ENCODE measurements at regions not wholly inside any gene's neighbourhood (a gene's known extent, or its start where the extent isn't known, plus 50 kb on each side); places are given as distances from the start of the nearest gene placed in this dataset.

DNA sequence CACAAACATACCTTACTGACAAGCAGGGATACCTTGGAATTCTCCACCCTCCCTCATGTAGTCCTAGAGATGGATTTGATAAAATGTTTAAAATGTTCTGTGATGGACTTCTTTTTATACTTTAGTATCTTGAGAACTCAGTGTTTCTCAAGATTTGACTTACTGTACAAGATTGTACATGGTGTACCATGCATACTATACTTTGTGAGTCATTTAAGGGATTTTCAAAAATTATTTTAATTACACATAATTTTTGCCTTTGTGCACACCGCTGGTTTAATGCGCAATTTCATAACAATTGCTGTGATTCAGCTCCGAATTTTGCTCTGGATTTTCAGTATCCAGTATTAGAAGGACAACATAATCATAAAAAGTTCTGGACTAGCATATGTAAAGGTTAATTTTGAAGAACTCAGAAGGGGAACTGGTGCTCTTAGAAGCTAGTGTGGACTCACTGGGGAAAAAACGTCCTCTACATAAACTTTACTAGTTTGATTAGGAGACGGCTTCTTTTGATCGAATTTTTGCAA lies 78.6 kb upstream of the ACSL3 start:
- Mint-ChIP-seq H3K9me3 (no peaks in the 10 kb centered on the region), H3K27ac (no peak overlapping the region), H3K36me3 (ENCODE audit: low read depth) (no peaks in the 10 kb centered on the region), H3K4me3 (no peak overlapping the region), H3K27me3 (ENCODE audit: insufficient read depth) (peaks cover 13% of the 10 kb centered on the region), H3K4me1 (ENCODE audit: low read depth) (no peaks in the 10 kb centered on the region)
- intact Hi-C loops (cut with micrococcal nuclease), result no loop called here
- DNase-seq (ENCODE audit: low spot score), result no peak

DNA sequence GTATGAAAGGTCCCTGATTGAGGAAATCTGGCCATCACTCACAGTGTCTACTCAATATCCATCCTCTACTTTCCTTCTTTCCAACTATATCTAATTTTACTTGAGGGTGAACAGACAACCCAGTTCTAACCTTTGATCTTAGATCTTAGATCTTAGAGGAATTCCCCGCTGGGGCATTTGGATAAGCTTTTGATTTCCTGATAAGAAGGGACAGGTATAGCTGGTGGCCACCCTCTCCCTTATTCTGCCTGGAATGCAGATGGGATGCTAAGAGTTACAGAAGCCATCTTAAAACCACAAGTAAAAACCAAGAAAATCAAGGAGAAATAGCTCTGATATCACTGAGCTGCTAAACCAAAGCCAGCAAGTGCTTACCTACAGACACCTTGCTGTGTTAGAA lies 77.2 kb upstream of the ACSL3 start:
- intact Hi-C loops (cut with micrococcal nuclease), result no loop called here
- Mint-ChIP-seq H3K36me3 (ENCODE audit: low read depth) (no peaks in the 10 kb centered on the region), H3K27me3 (ENCODE audit: insufficient read depth) (peaks cover 16% of the 10 kb centered on the region), H3K9me3 (no peaks in the 10 kb centered on the region), H3K4me1 (ENCODE audit: low read depth) (no peaks in the 10 kb centered on the region), H3K27ac (no peak overlapping the region), H3K4me3 (no peak overlapping the region)
- DNase-seq (ENCODE audit: low spot score), result no peak

DNA sequence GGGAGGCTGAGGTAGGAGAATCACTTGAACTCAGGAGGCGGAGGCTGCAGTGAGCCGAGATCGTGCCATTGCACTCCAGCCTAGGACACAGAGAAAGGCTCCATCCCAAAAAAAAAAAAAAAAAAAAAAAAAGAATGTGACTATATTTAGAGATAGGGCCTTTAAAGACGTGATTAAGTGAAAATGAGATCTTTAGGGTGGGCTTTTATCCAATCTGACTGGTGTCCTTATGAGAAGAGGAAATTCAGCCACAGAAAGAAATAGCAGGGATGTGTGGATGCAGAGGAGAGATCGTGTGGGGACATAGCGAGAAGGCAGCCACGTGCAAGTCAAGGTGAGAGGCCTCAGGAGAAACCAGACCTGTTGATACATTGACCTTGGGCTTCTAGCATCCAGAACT lies 69.9 kb upstream of the ACSL3 start:
- no peak for DNase-seq (ENCODE audit: low spot score)
- H3K4me3 Mint-ChIP-seq, result no peak overlapping the region

DNA sequence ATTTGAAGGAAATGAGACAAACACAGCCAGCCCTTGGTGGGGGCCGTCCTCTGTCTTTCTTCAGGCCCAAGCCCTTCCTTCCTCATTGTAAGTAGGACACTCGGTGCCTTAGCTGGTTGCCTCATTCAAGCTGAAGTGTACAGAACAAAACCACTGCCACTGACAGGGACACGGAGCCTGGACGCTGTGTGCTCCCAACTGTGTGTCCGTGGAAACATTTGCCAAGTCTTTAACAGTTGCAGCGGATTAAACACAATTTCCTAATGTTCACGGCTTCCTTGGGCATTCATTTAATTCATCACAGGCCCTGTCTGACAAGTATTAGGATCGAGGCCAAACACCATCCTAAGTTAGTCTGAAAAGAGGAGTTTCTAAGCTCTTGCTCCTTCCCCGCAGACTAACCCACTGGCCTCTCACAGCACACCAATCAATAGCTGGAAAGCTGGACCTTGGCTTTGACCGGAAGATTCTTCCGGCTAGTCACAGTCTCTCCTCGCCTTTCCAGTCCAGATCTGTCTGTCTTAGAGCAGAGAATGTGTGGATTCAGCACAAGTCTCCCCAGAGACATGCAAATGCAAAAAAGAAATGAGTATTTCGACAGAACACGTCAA lies 68.7 kb upstream of the ACSL3 start:
- intact Hi-C loops (cut with micrococcal nuclease), result no loop called here
- Mint-ChIP-seq H3K4me3 (no peak overlapping the region), H3K27me3 (ENCODE audit: insufficient read depth) (peaks cover 20% of the 10 kb centered on the region), H3K4me1 (ENCODE audit: low read depth) (peaks cover 14% of the 10 kb centered on the region), H3K27ac (no peak overlapping the region), H3K36me3 (ENCODE audit: low read depth) (no peaks in the 10 kb centered on the region), H3K9me3 (no peaks in the 10 kb centered on the region)
- DNase-seq (ENCODE audit: low spot score), result no peak

More for the DNA sequence above, 69.9 kb upstream of the ACSL3 start:
- H3K27me3 Mint-ChIP-seq (ENCODE audit: insufficient read depth), result peaks cover 18% of the 10 kb centered on the region
- intact Hi-C loops (cut with micrococcal nuclease), result no loop called here
- peaks cover 14% of the 10 kb centered on the region for H3K4me1 Mint-ChIP-seq (ENCODE audit: low read depth)
- H3K27ac Mint-ChIP-seq, result no peak overlapping the region
- H3K9me3 Mint-ChIP-seq, result no peaks in the 10 kb centered on the region
- no peaks in the 10 kb centered on the region for H3K36me3 Mint-ChIP-seq (ENCODE audit: low read depth)

DNA sequence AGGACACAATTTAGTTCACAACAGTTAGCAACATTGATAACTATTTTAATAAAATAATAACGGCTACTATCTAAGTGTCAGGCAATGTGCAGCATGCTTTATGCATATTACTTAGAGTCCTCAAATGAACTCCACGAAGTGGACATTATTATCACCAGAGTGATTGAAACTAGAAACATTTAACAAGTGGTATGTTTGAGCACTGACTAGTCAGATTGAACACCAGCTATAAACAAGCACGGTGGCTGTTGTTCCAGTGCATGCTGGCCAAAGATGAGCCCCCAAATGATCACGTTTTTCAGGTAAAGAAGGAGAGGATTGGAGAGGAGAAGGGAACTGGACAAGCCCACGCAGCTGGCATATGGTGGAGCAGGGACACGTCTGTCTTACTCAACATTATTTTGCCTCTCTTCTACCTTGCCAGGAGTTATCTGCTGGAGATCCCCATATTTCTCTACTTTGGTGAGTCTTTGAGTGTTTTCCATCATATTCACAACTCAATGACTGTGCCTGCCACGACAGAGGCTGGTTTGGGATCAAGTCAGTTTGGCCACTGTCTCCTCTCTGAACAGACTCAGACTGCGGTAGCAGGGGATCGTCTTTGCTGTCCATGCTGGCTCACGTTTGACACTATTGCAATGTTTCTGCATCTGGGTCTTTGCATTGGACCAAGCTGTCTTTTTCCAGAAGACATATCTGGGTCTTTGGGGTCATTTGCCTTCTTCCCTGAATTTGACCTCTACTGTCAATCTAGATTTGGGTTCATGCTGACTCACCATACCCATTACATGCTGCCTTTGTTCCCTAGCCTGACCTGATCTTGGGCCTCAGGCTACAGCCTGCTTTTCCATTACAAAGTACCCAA lies 66.0 kb upstream of the ACSL3 start:
- H3K9me3 Mint-ChIP-seq, result no peaks in the 10 kb centered on the region
- no peak for DNase-seq (ENCODE audit: low spot score)
- intact Hi-C loops (cut with micrococcal nuclease), result no loop called here
- no peaks in the 10 kb centered on the region for H3K36me3 Mint-ChIP-seq (ENCODE audit: low read depth)
- H3K27ac Mint-ChIP-seq, result no peak overlapping the region
- H3K27me3 Mint-ChIP-seq (ENCODE audit: insufficient read depth), result peaks cover 16% of the 10 kb centered on the region
- H3K4me1 Mint-ChIP-seq (ENCODE audit: low read depth), result peaks cover 2% of the 10 kb centered on the region
- H3K4me3 Mint-ChIP-seq, result no peak overlapping the region

DNA sequence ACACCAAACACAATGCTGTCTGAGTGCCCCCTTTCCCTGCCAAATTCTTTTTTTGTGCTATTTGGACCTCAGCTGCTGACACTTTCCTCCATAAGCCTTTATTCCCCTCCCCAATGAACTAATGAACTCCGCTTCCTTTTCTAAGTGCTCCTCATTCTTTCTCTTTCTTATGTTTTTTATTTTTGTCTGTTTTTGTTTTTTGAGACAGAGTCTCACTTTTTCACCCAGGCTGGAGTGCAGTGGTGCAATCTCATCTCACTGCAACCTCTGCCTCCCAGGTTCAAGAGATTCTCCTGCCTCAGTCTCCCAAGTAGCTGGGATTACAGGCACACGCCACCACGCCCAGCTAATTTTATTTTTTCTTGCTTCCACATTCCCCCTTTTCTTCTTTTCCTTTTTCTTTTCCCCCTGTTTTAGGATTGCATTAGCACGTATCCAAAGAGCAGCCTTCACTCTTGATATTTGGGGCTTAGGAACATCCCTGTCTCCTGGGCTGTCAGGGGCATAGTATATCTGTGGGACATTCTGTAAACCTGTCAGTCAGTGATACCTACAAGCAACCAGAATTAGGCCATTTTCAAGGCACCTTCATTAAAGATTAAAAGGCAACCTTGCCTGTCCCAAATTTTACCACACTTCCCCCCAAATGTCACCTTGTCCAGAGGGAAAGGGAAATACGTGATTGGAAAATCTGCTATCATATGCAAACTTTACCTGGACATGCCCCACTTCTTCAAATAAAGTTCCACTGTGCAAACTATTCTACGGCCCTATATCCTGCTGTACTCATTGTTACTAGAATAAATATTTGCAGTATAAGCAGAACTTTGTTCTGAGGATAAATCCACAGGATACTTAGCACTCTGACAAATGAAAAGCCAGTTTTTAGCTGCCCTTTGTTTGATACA lies 65.1 kb upstream of the ACSL3 start:
- Mint-ChIP-seq H3K27ac (no peak overlapping the region), H3K4me3 (no peak overlapping the region), H3K4me1 (ENCODE audit: low read depth) (no peaks in the 10 kb centered on the region), H3K36me3 (ENCODE audit: low read depth) (no peaks in the 10 kb centered on the region), H3K27me3 (ENCODE audit: insufficient read depth) (peaks cover 19% of the 10 kb centered on the region), H3K9me3 (no peaks in the 10 kb centered on the region)
- intact Hi-C loops (cut with micrococcal nuclease), result loop anchor here (2.0 kb wide), 1 partner anchor 17 kb away; no protein-coding TSS in a partner anchor
- no peak for DNase-seq (ENCODE audit: low spot score)

DNA sequence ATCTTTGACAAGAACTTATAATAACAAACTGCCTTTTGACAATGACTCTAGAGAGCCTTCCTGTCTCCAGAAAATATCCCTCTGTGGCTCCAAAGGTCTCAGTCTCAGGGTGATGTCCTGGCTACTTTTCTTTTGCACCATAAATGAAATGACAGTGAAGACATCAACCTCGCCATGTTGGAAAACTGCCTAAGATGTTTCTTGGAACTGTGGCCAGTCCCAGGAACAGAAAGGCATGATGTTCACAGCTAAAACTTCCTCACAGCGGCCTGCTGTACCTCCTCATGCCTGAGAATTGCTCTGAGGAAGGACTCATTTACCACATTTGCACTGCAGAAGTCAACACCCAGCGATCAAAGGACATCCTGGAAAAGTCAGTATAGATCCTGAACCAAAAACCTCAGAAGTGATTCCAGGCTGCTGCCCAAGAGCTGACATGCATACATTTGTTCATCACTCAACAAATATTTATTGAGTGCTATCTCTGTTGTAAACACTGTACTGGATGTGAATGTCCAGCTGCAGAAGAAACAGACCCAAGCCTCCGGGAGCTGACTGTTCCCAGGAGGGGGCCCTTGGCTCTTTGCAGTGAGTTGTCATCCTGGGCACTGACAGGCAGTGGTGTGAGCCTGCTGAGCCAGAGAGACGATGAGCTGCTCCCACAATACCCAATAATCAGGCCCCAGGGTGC lies 64.3 kb upstream of the ACSL3 start:
- H3K27me3 Mint-ChIP-seq (ENCODE audit: insufficient read depth), result peaks cover 14% of the 10 kb centered on the region
- no peak overlapping the region for H3K4me3 Mint-ChIP-seq
- H3K27ac Mint-ChIP-seq, result no peak overlapping the region
- no peaks in the 10 kb centered on the region for H3K4me1 Mint-ChIP-seq (ENCODE audit: low read depth)
- intact Hi-C loops (cut with micrococcal nuclease), result loop anchor here (1.0 to 2.0 kb wide), 3 partner anchors 16 to 143 kb away; no protein-coding TSS in a partner anchor
- no peaks in the 10 kb centered on the region for H3K36me3 Mint-ChIP-seq (ENCODE audit: low read depth)
- DNase-seq (ENCODE audit: low spot score), result no peak
- no peaks in the 10 kb centered on the region for H3K9me3 Mint-ChIP-seq

DNA sequence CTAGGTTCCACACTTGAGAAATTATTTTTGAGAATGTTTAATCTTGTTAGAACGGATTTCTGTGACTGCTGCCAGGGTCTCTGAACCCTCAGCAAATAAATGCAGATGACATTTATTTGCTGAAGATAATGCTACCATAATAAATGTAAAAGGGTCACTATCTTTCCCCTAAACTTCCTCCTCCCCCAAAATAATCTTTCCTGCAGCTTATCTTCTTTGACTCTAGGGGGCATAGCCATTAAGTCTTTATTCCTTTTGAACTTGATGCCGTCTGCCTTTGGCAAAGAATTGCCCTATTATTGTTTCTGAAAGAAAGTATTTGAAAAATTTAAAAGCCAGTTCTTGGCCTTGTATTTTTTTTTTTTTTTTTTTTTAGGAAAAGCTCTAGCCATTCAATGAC lies 63.6 kb upstream of the ACSL3 start:
- H3K9me3 Mint-ChIP-seq, result no peaks in the 10 kb centered on the region
- no peaks in the 10 kb centered on the region for H3K36me3 Mint-ChIP-seq (ENCODE audit: low read depth)
- no peak overlapping the region for H3K4me3 Mint-ChIP-seq
- H3K4me1 Mint-ChIP-seq (ENCODE audit: low read depth), result no peaks in the 10 kb centered on the region
- H3K27ac Mint-ChIP-seq, result no peak overlapping the region
- intact Hi-C loops (cut with micrococcal nuclease), result loop anchor here (1.0 to 2.0 kb wide), 3 partner anchors 16 to 142 kb away; no protein-coding TSS in a partner anchor
- H3K27me3 Mint-ChIP-seq (ENCODE audit: insufficient read depth), result peaks cover 10% of the 10 kb centered on the region
- DNase-seq (ENCODE audit: low spot score), result no peak

DNA sequence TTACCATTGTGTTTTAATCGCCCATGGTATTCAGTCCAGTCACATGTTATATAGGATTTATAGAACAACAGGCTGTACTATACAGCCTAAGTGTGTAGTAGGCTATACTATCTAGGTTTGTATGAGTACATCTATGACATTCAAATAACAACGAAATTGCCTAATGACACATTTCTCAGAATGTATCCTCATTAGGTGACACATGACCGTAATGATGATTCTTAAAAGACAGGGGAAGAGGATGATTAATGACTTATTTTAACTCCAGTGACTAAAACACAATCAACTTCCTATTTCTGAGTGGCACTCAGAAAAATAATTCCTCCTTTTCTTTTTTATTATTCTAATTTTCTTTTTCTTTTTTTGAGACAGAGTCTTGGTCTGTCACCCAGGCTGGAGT lies 63.0 kb upstream of the ACSL3 start:
- Mint-ChIP-seq H3K4me1 (ENCODE audit: low read depth) (no peaks in the 10 kb centered on the region), H3K36me3 (ENCODE audit: low read depth) (no peaks in the 10 kb centered on the region), H3K9me3 (no peaks in the 10 kb centered on the region), H3K27ac (no peak overlapping the region), H3K4me3 (no peak overlapping the region), H3K27me3 (ENCODE audit: insufficient read depth) (peaks cover 8% of the 10 kb centered on the region)
- intact Hi-C loops (cut with micrococcal nuclease), result loop anchor here (1.0 to 2.0 kb wide), 3 partner anchors 15 to 141 kb away; no protein-coding TSS in a partner anchor
- no peak for DNase-seq (ENCODE audit: low spot score)

DNA sequence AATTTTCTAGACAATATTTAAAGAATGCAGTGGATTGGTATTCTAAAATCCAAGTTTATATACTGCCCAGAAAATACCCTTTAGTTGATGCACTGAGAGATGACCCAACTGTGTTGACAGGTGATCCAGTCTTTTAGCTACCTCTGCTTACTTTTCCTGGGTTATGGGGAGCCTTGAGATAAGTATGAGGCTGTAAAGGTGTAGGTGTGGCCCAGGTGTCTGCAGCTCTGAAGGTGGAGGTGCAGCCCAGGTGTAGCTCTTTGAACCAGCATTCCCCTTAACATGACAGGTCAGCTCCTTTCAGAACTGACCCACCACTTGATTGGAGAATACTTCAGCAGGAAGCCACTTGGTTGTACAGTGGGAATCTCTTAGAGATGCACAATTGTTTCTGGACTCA lies 62.3 kb upstream of the ACSL3 start:
- no peaks in the 10 kb centered on the region for H3K9me3 Mint-ChIP-seq
- no peaks in the 10 kb centered on the region for H3K4me1 Mint-ChIP-seq (ENCODE audit: low read depth)
- intact Hi-C loops (cut with micrococcal nuclease), result no loop called here
- peaks cover 8% of the 10 kb centered on the region for H3K27me3 Mint-ChIP-seq (ENCODE audit: insufficient read depth)
- no peak overlapping the region for H3K4me3 Mint-ChIP-seq
- no peak overlapping the region for H3K27ac Mint-ChIP-seq
- H3K36me3 Mint-ChIP-seq (ENCODE audit: low read depth), result no peaks in the 10 kb centered on the region
- no peak for DNase-seq (ENCODE audit: low spot score)

DNA sequence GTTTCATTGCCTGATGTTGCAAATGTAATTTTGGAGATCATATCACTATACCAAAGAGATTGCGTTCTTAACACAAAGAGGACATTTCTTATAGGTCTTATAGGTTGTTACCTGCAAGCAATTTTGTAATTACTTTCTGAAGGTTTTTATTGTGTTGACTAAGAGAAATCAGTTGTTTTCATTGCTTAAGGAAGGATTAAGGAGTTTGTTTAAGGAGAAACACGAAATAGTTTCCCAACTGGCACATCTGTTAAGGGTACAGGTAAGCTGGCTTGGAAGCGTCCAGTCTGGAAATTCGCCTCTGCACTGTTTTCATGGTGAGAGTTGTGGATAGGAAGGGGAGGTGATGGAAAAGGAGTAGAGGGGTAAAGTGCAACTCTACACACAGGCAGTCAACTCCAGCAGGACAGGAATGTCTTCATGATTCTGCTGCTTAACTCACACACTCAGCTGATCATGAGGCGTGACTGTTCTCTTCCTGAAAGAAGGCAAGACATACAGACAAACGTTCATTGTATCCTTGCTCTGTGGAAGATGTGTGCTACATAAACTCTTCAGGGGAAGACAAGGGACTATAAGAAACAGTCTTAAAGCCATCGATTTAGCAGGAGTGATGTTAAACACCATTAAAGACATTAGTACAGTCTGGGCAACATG lies 61.4 kb upstream of the ACSL3 start:
- Mint-ChIP-seq H3K27me3 (ENCODE audit: insufficient read depth) (peaks cover 8% of the 10 kb centered on the region), H3K4me1 (ENCODE audit: low read depth) (no peaks in the 10 kb centered on the region), H3K4me3 (no peak overlapping the region), H3K27ac (no peak overlapping the region), H3K9me3 (no peaks in the 10 kb centered on the region), H3K36me3 (ENCODE audit: low read depth) (no peaks in the 10 kb centered on the region)
- DNase-seq (ENCODE audit: low spot score), result no peak
- intact Hi-C loops (cut with micrococcal nuclease), result no loop called here

Data from activated T-helper 1 cell treated with anti-CD3 and anti-CD28 coated beads, Interleukin-12 subunit alpha, Interleukin-12 subunit beta, Interleukin-2, Interleukin-4 antibody, amounts not matched to agents 30 ng/mL and 10 ng/mL and 1 ng/mL, durations not matched to agents 14 hours and 24 hours and 36 hours (primary cell).